HepG2 (cell line): ENCODE measurements at regions not wholly inside any gene's neighbourhood (a gene's known extent, or its start where the extent isn't known, plus 50 kb on each side); places are given as distances from the start of the nearest gene placed in this dataset.

Experiments used
- ATAC-seq: fragments of 200-7000 bp; cut with Tn5 transposase; 3 replicates; pipeline ENCODE4 v1.9.1; 2020; ENCODE audit warnings: mild to moderate bottlenecking, moderate library complexity
- BruUV-seq: library from RNA; stranded (reverse); fragments of 400-500 nt; replicated peaks from 2 replicates; lab custom pipeline; 2021; lab: Mats Ljungman, UMichigan
- CTCF ChIA-PET: fragments of 300-600 bp; formaldehyde crosslinking; extraction: SDS; loops from one replicate; lab custom pipeline; 2021; ENCODE audit warnings: low total read pairs, inconsistent platforms, low intra/inter-chr PET ratio; lab: Yijun Ruan, JAX
- POLR2A ChIA-PET: fragments of 350-600 bp; sonication (Branson Sonifier 250); formaldehyde crosslinking; loops from one replicate; lab custom pipeline; 2020; ENCODE audit warnings: antibody characterized with exemption, inconsistent platforms; lab: Yijun Ruan, JAX
- DNase-seq: peaks from one replicate; pipeline ENCODE4 v3.0.0-alpha.2; 2015; ENCODE audit warnings: low spot score
- FAIRE-seq: peaks from 3 replicates; lab custom pipeline; 2011; peaks lifted over from hg19 to GRCh38; lab: Jason Lieb, UNC
- H2AFZ ChIP-seq: one replicate; pipeline ENCODE4 v1.6.1; 2011; ENCODE audit warnings: low read length, inconsistent platforms
- H3K27ac ChIP-seq: fragments of 300-600 bp; 3 replicates; pipeline ENCODE4 v1.8.0; 2011; ENCODE audit warnings: mixed run types, mild to moderate bottlenecking, mixed read lengths, low read length, inconsistent platforms; ENCODE audit not compliant: insufficient read depth; ENCODE audit errors: extremely low read length
- H3K27me3 ChIP-seq, 2 experiments: fragments of 200-600 bp in 1 of 2; 2 replicates in 1 of 2; 3 replicates in 1 of 2; pipeline versions ENCODE4 v1.6.0 to v1.8.0; 2011; ENCODE audit warnings: low read length in 2 of 2, mild to moderate bottlenecking in 2 of 2, moderate library complexity in 2 of 2, inconsistent platforms in 1 of 2; ENCODE audit not compliant: insufficient read depth in 2 of 2, control insufficient read depth in 1 of 2
- H3K36me3 ChIP-seq, 2 experiments: fragments of 200-600 bp in 1 of 2; replicated peaks in 1 of 2; 2 replicates in 1 of 2; 3 replicates in 1 of 2; pipeline versions ENCODE4 v1.5.1 to v1.8.0; 2011; ENCODE audit warnings: low read length in 2 of 2, inconsistent platforms in 1 of 2; ENCODE audit not compliant: insufficient read depth in 2 of 2, control insufficient read depth in 1 of 2
- H3K4me1 ChIP-seq: 2 replicates; pipeline ENCODE4 v1.5.1; 2012; ENCODE audit warnings: low read length, inconsistent platforms; ENCODE audit not compliant: insufficient read depth
- H3K4me2 ChIP-seq: 2 replicates; pipeline ENCODE4 v1.6.0; 2011; ENCODE audit warnings: low read depth, low read length, inconsistent platforms
- H3K4me3 ChIP-seq, 3 experiments: fragments of 200-600 bp in 1 of 3; sonication (generic), shearing (Covaris generic) in 1 of 3; replicated peaks in 1 of 3; 2 replicates each; pipeline ENCODE4 v1.5.1; 2011 to 2016; ENCODE audit warnings: low read length in 3 of 3, inconsistent platforms in 2 of 3, low read depth in 2 of 3, mild to moderate bottlenecking in 2 of 3, control low read depth in 1 of 3, mixed read lengths in 1 of 3; ENCODE audit not compliant: insufficient read depth in 1 of 3
- H3K79me2 ChIP-seq: one replicate; pipeline ENCODE4 v1.6.1; 2011; ENCODE audit warnings: low read length, inconsistent platforms; ENCODE audit not compliant: insufficient read depth
- H3K9ac ChIP-seq: 2 replicates; pipeline ENCODE4 v1.6.0; 2011; ENCODE audit warnings: mild to moderate bottlenecking, low read depth, low read length, inconsistent platforms; ENCODE audit not compliant: insufficient read depth
- H3K9me3 ChIP-seq: 2 replicates; pipeline ENCODE4 v1.5.1; 2012; ENCODE audit warnings: mild to moderate bottlenecking, low read length
- H4K20me1 ChIP-seq: 2 replicates; pipeline ENCODE4 v1.6.0; 2011; ENCODE audit warnings: inconsistent platforms, mild to moderate bottlenecking, low read length, moderate library complexity; ENCODE audit not compliant: insufficient read depth
- BCL6 ChIP-seq: IDR thresholded peaks from 2 replicates; pipeline ENCODE4 v1.6.1; 2016; ENCODE audit warnings: missing genetic modification reagents, missing compliant biosample characterization
- KLF13 ChIP-seq: sonication (generic); formaldehyde crosslinking; IDR thresholded peaks from 2 replicates; pipeline ENCODE4 v1.4.0; 2020; ENCODE audit warnings: mild to moderate bottlenecking, missing genetic modification reagents
- ZBTB42 ChIP-seq: sonication (generic); formaldehyde crosslinking; IDR thresholded peaks from 2 replicates; pipeline ENCODE4 v1.5.0; 2020; ENCODE audit warnings: mild to moderate bottlenecking, missing genetic modification reagents
- ZNF646 ChIP-seq: sonication (generic); formaldehyde crosslinking; IDR thresholded peaks from 2 replicates; pipeline ENCODE4 v1.9.0; 2021; ENCODE audit warnings: mild to moderate bottlenecking, missing genetic modification reagents
- ZNF672 ChIP-seq: sonication (generic); formaldehyde crosslinking; IDR thresholded peaks from 2 replicates; pipeline ENCODE4 v1.8.1; 2022; ENCODE audit warnings: missing genetic modification reagents
- ZNF678 ChIP-seq: sonication (generic); formaldehyde crosslinking; IDR thresholded peaks from 2 replicates; pipeline ENCODE4 v1.4.0; 2020; ENCODE audit warnings: mild to moderate bottlenecking, missing genetic modification reagents
- ZSCAN21 ChIP-seq: sonication (generic); formaldehyde crosslinking; IDR thresholded peaks from 2 replicates; pipeline ENCODE4 v1.8.0; 2022; ENCODE audit warnings: mild to moderate bottlenecking, missing genetic modification reagents, moderate library complexity, borderline replicate concordance
- WGBS: methylation state at CpG from one replicate; pipeline ENCODE4 v1.1.6; 2017; ENCODE audit warnings: low lambda C conversion rate; 5-methylcytosine and 5-hydroxymethylcytosine counted together
- in situ Hi-C: cut with HindIII; loops from 2 replicates; pipeline ENCODE4 v1.10.0; 2017; ENCODE audit warnings: low pct_unique_long_range_greater_than_20kb; ENCODE audit not compliant: extremely low pct_ligation_motif_present
- intact Hi-C: fragments of 100-400 bp; cut with micrococcal nuclease; formaldehyde crosslinking; loops from one replicate; pipeline ENCODE4 v1.10.0; 2022; ENCODE audit not compliant: unreplicated experiment
- TF ChIP-seq, protein P1 (sequence below): conservative IDR thresholded peaks from 2 replicates; pipeline ENCODE4 v1.6.1; 2018; ENCODE audit warnings: missing genetic modification reagents

DNA sequence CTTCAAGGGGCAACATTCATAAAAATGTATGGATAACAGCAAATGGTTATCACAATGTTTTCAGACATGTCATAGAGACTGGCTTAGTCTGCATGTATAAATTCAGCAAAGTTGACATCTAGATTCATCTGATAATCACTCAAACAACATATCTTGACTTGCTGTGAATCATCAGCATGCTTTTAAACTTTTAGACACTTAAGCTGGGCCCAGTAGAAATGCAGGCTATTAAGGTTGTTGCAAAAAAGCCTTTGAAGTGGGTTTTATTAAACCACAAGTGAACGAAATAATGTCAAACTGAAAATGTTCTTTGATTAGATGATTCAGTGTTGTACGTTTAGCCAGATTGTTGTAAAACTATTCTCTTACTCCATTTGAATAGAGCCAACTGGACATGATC, 759.6 kb downstream of the NXPH1 start:
- TF ChIP-seq ZNF646 (CRISPR knock-in tag) = no peak
- no peak for TF ChIP-seq ZNF678 (CRISPR knock-in tag)
- no peak for TF ChIP-seq ZNF672 (CRISPR knock-in tag)
- no peak for TF ChIP-seq ZBTB42 (CRISPR knock-in tag)
- TF ChIP-seq, protein P1, sequence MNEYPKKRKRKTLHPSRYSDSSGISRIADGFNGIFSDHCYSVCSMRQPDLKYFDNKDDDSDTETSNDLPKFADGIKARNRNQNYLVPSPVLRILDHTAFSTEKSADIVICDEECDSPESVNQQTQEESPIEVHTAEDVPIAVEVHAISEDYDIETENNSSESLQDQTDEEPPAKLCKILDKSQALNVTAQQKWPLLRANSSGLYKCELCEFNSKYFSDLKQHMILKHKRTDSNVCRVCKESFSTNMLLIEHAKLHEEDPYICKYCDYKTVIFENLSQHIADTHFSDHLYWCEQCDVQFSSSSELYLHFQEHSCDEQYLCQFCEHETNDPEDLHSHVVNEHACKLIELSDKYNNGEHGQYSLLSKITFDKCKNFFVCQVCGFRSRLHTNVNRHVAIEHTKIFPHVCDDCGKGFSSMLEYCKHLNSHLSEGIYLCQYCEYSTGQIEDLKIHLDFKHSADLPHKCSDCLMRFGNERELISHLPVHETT (CRISPR knock-in tag) = no peak
- no peak for TF ChIP-seq ZSCAN21
- no peak for TF ChIP-seq KLF13
- no peak for TF ChIP-seq BCL6
- ATAC-seq = no peak
- no peak for DNase-seq
- no peak overlapping the region for H3K9ac ChIP-seq
- H3K4me1 ChIP-seq = no peaks in the 10 kb centered on the region
- BruUV-seq = no TSS peak
- H3K27ac ChIP-seq = no peak overlapping the region
- ChIA-PET CTCF (no interaction called here), POLR2A (no interaction called here)
- no peak overlapping the region for H3K4me2 ChIP-seq
- FAIRE-seq = no peak
- H3K79me2 ChIP-seq = no peaks in the 10 kb centered on the region
- no peak overlapping the region for H3K4me3 ChIP-seq
- peaks cover 72% of the 10 kb centered on the region for H3K9me3 ChIP-seq
- no peak overlapping the region for H2AFZ ChIP-seq
- in situ Hi-C loops (no loop called here), intact Hi-C loops (no loop called here)
- 4% methylated on average over 2 of the region's 2 CpGs for WGBS
- no peaks in the 10 kb centered on the region for H3K36me3 ChIP-seq
- H3K27me3 ChIP-seq = no peaks in the 10 kb centered on the region
- no peaks in the 10 kb centered on the region for H4K20me1 ChIP-seq
